ENCODE measurements at regions not wholly inside any gene's neighbourhood (a gene's known extent, or its start where the extent isn't known, plus 50 kb on each side); places are given as distances from the start of the nearest gene placed in this dataset.

DNA sequence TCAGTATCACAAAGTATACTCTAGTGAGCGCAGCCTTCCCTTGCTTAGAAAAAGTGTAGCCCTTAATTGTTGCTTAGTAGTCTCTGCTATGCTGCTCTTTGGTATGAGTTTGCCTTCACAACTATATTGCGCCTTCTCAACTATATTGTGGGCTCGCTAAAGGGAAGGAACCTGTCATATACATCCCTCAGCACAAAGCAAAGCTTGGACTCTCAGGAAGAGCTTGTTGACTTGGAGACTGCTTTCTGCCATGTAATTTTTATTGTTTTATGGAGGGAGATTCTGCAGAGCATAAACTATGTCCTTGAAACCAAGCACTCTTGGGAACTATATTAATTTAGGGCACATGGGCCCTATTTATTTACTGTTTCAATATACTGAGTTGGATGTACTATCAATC lies 119.1 kb upstream of the HAPLN1 start (continued):
- TF ChIP-seq, protein P1, sequence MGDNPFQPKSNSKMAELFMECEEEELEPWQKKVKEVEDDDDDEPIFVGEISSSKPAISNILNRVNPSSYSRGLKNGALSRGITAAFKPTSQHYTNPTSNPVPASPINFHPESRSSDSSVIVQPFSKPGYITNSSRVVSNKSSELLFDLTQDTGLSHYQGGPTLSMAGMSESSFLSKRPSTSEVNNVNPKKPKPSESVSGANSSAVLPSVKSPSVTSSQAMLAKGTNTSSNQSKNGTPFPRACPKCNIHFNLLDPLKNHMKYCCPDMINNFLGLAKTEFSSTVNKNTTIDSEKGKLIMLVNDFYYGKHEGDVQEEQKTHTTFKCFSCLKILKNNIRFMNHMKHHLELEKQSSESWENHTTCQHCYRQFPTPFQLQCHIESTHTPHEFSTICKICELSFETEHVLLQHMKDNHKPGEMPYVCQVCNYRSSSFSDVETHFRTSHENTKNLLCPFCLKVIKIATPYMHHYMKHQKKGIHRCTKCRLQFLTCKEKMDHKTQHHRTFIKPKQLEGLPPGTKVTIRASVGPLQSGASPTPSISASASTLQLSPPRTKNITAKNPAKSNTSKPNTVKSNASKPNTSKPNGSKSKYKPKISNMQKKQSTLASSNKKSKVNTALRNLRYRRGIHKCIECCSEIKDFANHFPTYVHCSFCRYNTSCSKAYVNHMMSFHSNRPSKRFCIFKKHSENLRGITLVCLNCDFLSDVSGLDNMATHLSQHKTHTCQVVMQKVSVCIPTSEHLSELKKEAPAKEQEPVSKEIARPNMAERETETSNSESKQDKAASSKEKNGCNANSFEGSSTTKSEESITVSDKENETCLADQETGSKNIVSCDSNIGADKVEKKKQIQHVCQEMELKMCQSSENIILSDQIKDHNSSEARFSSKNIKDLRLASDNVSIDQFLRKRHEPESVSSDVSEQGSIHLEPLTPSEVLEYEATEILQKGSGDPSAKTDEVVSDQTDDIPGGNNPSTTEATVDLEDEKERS (tag by site-specific recombination; IDR thresholded peaks at IDR 0.05): no peak
- TF ChIP-seq SALL2 (tag by site-specific recombination; IDR thresholded peaks at IDR 0.05; ENCODE audit: borderline replicate concordance) (no peak), ZNF169 (tag by site-specific recombination; IDR thresholded peaks at IDR 0.05) (no peak)

DNA sequence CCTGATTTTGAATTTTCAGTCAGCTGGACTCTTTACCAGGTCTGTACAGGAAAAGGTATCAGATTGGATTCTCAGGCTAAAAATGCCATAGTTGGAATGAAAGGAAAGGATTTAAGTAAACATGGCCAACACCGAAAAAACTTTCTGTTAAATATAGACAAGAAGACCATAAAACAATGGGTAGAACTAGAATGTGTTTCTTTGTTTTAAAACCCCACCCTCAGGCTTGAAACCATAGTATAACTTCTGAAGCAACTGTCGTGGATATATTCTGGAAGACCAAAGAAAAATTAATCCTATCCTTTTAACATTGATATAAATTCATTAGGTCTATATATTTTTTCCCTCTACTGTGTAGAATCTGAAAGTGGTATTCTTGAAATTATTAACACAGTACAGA lies 118.6 kb upstream of the HAPLN1 start:
- Histone ChIP-seq H3K27ac (ENCODE audit: extremely low read depth, low read depth, low read length) (no peak overlapping the region), H3K4me3 (ENCODE audit: low read depth, low read length) (no peak overlapping the region), H3K36me3 (ENCODE audit: control insufficient read depth in 2 of 2, insufficient read depth in 1 of 2, low read length in 2 of 2) (no peaks in the 10 kb centered on the region), H3K4me1 (ENCODE audit: control insufficient read depth, insufficient read depth, low read length) (no peaks in the 10 kb centered on the region), H3K9me3 (ENCODE audit: control insufficient read depth, insufficient read depth, low read depth, low read length) (no peaks in the 10 kb centered on the region)
- CTCF ChIA-PET: no interaction called here
- POLR2A ChIA-PET: no interaction called here
- TF ChIP-seq, protein P2, sequence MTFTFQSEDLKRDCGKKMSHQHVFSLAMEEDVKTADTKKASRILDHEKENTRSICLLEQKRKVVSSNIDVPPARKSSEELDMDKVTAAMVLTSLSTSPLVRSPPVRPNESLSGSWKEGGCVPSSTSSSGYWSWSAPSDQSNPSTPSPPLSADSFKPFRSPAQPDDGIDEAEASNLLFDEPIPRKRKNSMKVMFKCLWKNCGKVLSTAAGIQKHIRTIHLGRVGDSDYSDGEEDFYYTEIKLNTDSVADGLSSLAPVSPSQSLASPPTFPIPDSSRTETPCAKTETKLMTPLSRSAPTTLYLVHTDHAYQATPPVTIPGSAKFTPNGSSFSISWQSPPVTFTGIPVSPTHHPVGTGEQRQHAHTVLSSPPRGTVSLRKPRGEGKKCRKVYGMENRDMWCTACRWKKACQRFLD (tag by site-specific recombination; IDR thresholded peaks at IDR 0.05): no peak
- TF ChIP-seq SP3 (tag by site-specific recombination; IDR thresholded peaks at IDR 0.05) (no peak), ZFP37 (tag by site-specific recombination; IDR thresholded peaks at IDR 0.05) (no peak), ZNF623 (tag by site-specific recombination; IDR thresholded peaks at IDR 0.05) (no peak), ZNF776 (tag by site-specific recombination; IDR thresholded peaks at IDR 0.05; ENCODE audit: borderline replicate concordance) (no peak), ZNF341 (tag by site-specific recombination; IDR thresholded peaks at IDR 0.05; ENCODE audit: low read depth) (no peak), SCRT1 (tag by site-specific recombination; IDR thresholded peaks at IDR 0.05; ENCODE audit: borderline replicate concordance) (no peak), ZFP41 (tag by site-specific recombination; IDR thresholded peaks at IDR 0.05; ENCODE audit: borderline replicate concordance) (no peak), FEZF1 (tag by site-specific recombination; IDR thresholded peaks at IDR 0.05) (no peak), ZNF473 (tag by site-specific recombination; IDR thresholded peaks at IDR 0.05) (no peak), ZXDB (tag by site-specific recombination; IDR thresholded peaks at IDR 0.05) (no peak), ZIC2 (tag by site-specific recombination; IDR thresholded peaks at IDR 0.05) (no peak), ZNF433 (tag by site-specific recombination; IDR thresholded peaks at IDR 0.05; ENCODE audit: low read depth) (no peak)
- TF ChIP-seq, protein P3, sequence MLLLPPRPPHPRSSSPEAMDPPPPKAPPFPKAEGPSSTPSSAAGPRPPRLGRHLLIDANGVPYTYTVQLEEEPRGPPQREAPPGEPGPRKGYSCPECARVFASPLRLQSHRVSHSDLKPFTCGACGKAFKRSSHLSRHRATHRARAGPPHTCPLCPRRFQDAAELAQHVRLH (tag by site-specific recombination; IDR thresholded peaks at IDR 0.05): no peak
- TF ChIP-seq, protein P4, sequence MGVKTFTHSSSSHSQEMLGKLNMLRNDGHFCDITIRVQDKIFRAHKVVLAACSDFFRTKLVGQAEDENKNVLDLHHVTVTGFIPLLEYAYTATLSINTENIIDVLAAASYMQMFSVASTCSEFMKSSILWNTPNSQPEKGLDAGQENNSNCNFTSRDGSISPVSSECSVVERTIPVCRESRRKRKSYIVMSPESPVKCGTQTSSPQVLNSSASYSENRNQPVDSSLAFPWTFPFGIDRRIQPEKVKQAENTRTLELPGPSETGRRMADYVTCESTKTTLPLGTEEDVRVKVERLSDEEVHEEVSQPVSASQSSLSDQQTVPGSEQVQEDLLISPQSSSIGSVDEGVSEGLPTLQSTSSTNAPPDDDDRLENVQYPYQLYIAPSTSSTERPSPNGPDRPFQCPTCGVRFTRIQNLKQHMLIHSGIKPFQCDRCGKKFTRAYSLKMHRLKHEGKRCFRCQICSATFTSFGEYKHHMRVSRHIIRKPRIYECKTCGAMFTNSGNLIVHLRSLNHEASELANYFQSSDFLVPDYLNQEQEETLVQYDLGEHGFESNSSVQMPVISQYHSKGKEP (tag by site-specific recombination; IDR thresholded peaks at IDR 0.05): no peak
- TF ChIP-seq, protein P5, sequence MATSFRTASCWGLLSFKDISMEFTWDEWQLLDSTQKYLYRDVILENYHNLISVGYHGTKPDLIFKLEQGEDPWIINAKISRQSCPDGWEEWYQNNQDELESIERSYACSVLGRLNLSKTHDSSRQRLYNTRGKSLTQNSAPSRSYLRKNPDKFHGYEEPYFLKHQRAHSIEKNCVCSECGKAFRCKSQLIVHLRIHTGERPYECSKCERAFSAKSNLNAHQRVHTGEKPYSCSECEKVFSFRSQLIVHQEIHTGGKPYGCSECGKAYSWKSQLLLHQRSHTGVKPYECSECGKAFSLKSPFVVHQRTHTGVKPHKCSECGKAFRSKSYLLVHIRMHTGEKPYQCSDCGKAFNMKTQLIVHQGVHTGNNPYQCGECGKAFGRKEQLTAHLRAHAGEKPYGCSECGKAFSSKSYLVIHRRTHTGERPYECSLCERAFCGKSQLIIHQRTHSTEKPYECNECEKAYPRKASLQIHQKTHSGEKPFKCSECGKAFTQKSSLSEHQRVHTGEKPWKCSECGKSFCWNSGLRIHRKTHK (tag by site-specific recombination; IDR thresholded peaks at IDR 0.05): no peak
- TF ChIP-seq, protein P6, sequence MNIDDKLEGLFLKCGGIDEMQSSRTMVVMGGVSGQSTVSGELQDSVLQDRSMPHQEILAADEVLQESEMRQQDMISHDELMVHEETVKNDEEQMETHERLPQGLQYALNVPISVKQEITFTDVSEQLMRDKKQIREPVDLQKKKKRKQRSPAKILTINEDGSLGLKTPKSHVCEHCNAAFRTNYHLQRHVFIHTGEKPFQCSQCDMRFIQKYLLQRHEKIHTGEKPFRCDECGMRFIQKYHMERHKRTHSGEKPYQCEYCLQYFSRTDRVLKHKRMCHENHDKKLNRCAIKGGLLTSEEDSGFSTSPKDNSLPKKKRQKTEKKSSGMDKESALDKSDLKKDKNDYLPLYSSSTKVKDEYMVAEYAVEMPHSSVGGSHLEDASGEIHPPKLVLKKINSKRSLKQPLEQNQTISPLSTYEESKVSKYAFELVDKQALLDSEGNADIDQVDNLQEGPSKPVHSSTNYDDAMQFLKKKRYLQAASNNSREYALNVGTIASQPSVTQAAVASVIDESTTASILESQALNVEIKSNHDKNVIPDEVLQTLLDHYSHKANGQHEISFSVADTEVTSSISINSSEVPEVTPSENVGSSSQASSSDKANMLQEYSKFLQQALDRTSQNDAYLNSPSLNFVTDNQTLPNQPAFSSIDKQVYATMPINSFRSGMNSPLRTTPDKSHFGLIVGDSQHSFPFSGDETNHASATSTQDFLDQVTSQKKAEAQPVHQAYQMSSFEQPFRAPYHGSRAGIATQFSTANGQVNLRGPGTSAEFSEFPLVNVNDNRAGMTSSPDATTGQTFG (tag by site-specific recombination; IDR thresholded peaks at IDR 0.05; ENCODE audit: borderline replicate concordance): no peak
- TF ChIP-seq, protein P7, sequence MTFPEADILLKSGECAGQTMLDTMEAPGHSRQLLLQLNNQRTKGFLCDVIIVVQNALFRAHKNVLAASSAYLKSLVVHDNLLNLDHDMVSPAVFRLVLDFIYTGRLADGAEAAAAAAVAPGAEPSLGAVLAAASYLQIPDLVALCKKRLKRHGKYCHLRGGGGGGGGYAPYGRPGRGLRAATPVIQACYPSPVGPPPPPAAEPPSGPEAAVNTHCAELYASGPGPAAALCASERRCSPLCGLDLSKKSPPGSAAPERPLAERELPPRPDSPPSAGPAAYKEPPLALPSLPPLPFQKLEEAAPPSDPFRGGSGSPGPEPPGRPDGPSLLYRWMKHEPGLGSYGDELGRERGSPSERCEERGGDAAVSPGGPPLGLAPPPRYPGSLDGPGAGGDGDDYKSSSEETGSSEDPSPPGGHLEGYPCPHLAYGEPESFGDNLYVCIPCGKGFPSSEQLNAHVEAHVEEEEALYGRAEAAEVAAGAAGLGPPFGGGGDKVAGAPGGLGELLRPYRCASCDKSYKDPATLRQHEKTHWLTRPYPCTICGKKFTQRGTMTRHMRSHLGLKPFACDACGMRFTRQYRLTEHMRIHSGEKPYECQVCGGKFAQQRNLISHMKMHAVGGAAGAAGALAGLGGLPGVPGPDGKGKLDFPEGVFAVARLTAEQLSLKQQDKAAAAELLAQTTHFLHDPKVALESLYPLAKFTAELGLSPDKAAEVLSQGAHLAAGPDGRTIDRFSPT (tag by site-specific recombination; IDR thresholded peaks at IDR 0.05): no peak
